ENCODE measurements at regions not wholly inside any gene's neighbourhood (a gene's known extent, or its start where the extent isn't known, plus 50 kb on each side); places are given as distances from the start of the nearest gene placed in this dataset.
A peak's percentile ranks its signal among the peaks of the same experiment; 100 is the strongest.

DNA sequence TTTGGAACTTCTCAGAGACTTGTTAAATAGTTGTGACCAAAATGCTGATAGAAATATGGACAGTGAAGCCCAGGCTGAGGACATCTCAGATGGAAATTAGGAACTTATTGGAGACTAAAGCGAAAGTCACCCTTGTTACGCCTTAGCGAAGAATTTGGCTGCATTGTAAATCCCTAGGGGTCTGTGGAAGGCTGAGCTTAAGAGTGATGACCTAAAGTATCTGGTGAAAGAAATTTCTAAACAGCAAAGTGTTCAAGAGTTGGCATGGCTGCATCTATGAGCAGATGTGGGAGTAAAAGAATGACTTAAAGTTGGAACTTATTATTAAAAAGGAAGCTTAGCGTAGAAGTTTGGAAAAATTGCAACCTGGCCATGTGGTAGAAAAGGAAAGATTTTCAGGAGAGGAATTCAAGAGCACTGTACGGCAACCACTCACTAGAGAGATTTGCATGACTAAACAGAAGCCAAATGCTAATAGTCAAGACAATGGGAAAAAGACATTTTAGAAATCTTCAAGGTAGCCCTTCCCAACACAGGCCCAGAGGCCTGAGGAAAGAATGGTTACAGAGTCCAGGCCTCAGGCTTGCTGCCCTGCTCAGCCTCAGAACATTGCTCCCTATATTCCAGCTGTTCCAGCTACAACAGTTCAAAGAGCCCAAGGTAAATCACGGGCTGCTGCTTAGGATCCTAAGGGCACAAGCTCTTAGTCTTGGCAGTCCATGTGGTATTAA, 61.6 kb upstream of the TNFRSF21 start:
- ChIA-PET CTCF (ENCODE audit: low intra/inter-chr PET ratio, low total read pairs) (no interaction called here), POLR2A (no interaction called here)
- H3K9me3 ChIP-seq (ENCODE audit: low read length): no peaks in the 10 kb centered on the region
- intact Hi-C loops (cut with micrococcal nuclease; ENCODE audit: unreplicated experiment) (no loop called here), in situ Hi-C loops (cut with HindIII; ENCODE audit: extremely low pct_ligation_motif_present, low pct_unique_long_range_greater_than_20kb) (no loop called here)
- no peak for TF ChIP-seq ZNF75D (CRISPR knock-in tag; IDR thresholded peaks at IDR 0.05; ENCODE audit: borderline replicate concordance)
- no peak for TF ChIP-seq NFKB2 (CRISPR knock-in tag; IDR thresholded peaks at IDR 0.05; ENCODE audit: borderline replicate concordance)
- TF ChIP-seq BRD4 (CRISPR knock-in tag; IDR thresholded peaks at IDR 0.05): no peak
- TF ChIP-seq, protein P1, sequence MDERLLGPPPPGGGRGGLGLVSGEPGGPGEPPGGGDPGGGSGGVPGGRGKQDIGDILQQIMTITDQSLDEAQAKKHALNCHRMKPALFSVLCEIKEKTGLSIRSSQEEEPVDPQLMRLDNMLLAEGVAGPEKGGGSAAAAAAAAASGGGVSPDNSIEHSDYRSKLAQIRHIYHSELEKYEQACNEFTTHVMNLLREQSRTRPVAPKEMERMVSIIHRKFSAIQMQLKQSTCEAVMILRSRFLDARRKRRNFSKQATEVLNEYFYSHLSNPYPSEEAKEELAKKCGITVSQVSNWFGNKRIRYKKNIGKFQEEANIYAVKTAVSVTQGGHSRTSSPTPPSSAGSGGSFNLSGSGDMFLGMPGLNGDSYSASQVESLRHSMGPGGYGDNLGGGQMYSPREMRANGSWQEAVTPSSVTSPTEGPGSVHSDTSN (CRISPR knock-in tag; IDR thresholded peaks at IDR 0.05): no peak
- TF ChIP-seq NKX3-1 (CRISPR knock-in tag; IDR thresholded peaks at IDR 0.05): no peak
- no peak for TF ChIP-seq ZNF263 (CRISPR knock-in tag; IDR thresholded peaks at IDR 0.05)
- no peak for TF ChIP-seq REPIN1 (CRISPR knock-in tag; IDR thresholded peaks at IDR 0.05; ENCODE audit: borderline replicate concordance, low read depth)
- TF ChIP-seq SIN3B (IDR thresholded peaks at IDR 0.05; ENCODE audit: low read length): no peak
- no peak for TF ChIP-seq MYNN (CRISPR knock-in tag; IDR thresholded peaks at IDR 0.05; ENCODE audit: low read depth)
- TF ChIP-seq, protein P2, sequence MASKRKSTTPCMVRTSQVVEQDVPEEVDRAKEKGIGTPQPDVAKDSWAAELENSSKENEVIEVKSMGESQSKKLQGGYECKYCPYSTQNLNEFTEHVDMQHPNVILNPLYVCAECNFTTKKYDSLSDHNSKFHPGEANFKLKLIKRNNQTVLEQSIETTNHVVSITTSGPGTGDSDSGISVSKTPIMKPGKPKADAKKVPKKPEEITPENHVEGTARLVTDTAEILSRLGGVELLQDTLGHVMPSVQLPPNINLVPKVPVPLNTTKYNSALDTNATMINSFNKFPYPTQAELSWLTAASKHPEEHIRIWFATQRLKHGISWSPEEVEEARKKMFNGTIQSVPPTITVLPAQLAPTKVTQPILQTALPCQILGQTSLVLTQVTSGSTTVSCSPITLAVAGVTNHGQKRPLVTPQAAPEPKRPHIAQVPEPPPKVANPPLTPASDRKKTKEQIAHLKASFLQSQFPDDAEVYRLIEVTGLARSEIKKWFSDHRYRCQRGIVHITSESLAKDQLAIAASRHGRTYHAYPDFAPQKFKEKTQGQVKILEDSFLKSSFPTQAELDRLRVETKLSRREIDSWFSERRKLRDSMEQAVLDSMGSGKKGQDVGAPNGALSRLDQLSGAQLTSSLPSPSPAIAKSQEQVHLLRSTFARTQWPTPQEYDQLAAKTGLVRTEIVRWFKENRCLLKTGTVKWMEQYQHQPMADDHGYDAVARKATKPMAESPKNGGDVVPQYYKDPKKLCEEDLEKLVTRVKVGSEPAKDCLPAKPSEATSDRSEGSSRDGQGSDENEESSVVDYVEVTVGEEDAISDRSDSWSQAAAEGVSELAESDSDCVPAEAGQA (IDR thresholded peaks at IDR 0.05; ENCODE audit: low read depth): no peak
- TF ChIP-seq, protein P2 (CRISPR knock-in tag; IDR thresholded peaks at IDR 0.05; ENCODE audit: borderline replicate concordance): no peak
- no peak for TF ChIP-seq ZZZ3 (CRISPR knock-in tag; IDR thresholded peaks at IDR 0.05; ENCODE audit: borderline replicate concordance)
- FAIRE-seq (no peak), ATAC-seq (peak; percentile 55), DNase-seq (ENCODE audit: low spot score) (no peak)
- H3K9ac ChIP-seq (ENCODE audit: insufficient read depth, low read depth, low read length): no peak overlapping the region
- H2AFZ ChIP-seq (ENCODE audit: low read length): no peak overlapping the region
- no peaks in the 10 kb centered on the region for H3K79me2 ChIP-seq (ENCODE audit: insufficient read depth, low read length)
- H3K27ac ChIP-seq (ENCODE audit: extremely low read length, insufficient read depth, low read length): no peak overlapping the region
- no peaks in the 10 kb centered on the region for H3K27me3 ChIP-seq (ENCODE audit: control insufficient read depth in 1 of 2, insufficient read depth in 2 of 2, low read length in 2 of 2)
- peaks cover 4% of the 10 kb centered on the region; the same call in 1 of the 2 replicates for H3K4me1 ChIP-seq (ENCODE audit: insufficient read depth, low read length)
- H3K4me3 ChIP-seq (replicated peaks in 1 of 3; ENCODE audit: insufficient read depth in 1 of 3, low read depth in 2 of 3, low read length in 3 of 3): no peak overlapping the region
- H4K20me1 ChIP-seq (ENCODE audit: insufficient read depth, low read length): no peaks in the 10 kb centered on the region
- BruUV-seq (replicated peaks): no TSS peak
- 57% methylated on average over 6 of the region's 6 CpGs for WGBS (ENCODE audit: low lambda C conversion rate)
- H3K4me2 ChIP-seq (ENCODE audit: low read depth, low read length): no peak overlapping the region
- no peaks in the 10 kb centered on the region for H3K36me3 ChIP-seq (replicated peaks in 1 of 2; ENCODE audit: control insufficient read depth in 1 of 2, insufficient read depth in 2 of 2, low read length in 2 of 2)

Data from HepG2 (cell line).